Peyer's patch (tissue), 4 donors: ENCODE measurements at regions not wholly inside any gene's neighbourhood (a gene's known extent, or its start where the extent isn't known, plus 50 kb on each side); places are given as distances from the start of the nearest gene placed in this dataset.

Experiments
- DNase-seq, 3 donors: peaks; one replicate each; pipeline ENCODE4 v3.0.0-alpha.2; 2017 to 2019
- H3K27ac ChIP-seq, 4 donors: fragments of 200-600 bp; sonication (generic); one replicate each; pipeline ENCODE4 v1.5.1; 2016 to 2019
- H3K27me3 ChIP-seq, 2 donors: fragments of 200-600 bp; sonication (generic); one replicate each; pipeline ENCODE4 v1.5.1; 2019
- H3K36me3 ChIP-seq, 3 donors: fragments of 200-600 bp; sonication (generic); one replicate each; pipeline ENCODE4 v1.5.1; 2016 to 2019
- H3K4me1 ChIP-seq, 4 donors: fragments of 200-600 bp; sonication (generic); one replicate each; pipeline ENCODE4 v1.5.1; 2016 to 2019
- H3K4me3 ChIP-seq, 4 donors: fragments of 200-600 bp; sonication (generic); 1 replicate in 3 of 4; 2 replicates in 1 of 4; pipeline ENCODE4 v1.5.1; 2016 to 2019; ENCODE audit warnings: mild to moderate bottlenecking in 1 of 4
- H3K9me3 ChIP-seq, 4 donors: fragments of 200-600 bp; sonication (generic); one replicate each; pipeline ENCODE4 v1.5.1; 2016 to 2019; ENCODE audit warnings: mild to moderate bottlenecking in 1 of 4
- CTCF ChIP-seq, 6 experiments: fragments of 450-650 bp in 4 of 6; fragments of 200-600 bp in 2 of 6; sonication (generic) in 1 of 6; IDR thresholded peaks; one replicate each; pipeline ENCODE4 v1.5.1; 2017 to 2019; ENCODE audit warnings: antibody characterized with exemption in 6 of 6, mild to moderate bottlenecking in 3 of 6, moderate library complexity in 1 of 6
- POLR2A ChIP-seq, 2 donors: fragments of 450-650 bp; IDR thresholded peaks; one replicate each; pipeline ENCODE4 v1.5.1; 2017; ENCODE audit warnings: antibody characterized with exemption in 2 of 2, mild to moderate bottlenecking in 2 of 2, moderate library complexity in 2 of 2

GRCh38 chr2:181396256-181397123 lies 60.7 kb upstream of the ITGA4 start:
- H3K36me3 ChIP-seq = no peaks in the 10 kb centered on the region
- no peaks in the 10 kb centered on the region for H3K9me3 ChIP-seq
- no peak overlapping the region for H3K27ac ChIP-seq
- no peak for TF ChIP-seq CTCF (IDR thresholded peaks at IDR 0.05)
- no peak for TF ChIP-seq POLR2A (IDR thresholded peaks at IDR 0.05)
- no peaks in the 10 kb centered on the region for H3K4me1 ChIP-seq
- no peaks in the 10 kb centered on the region for H3K27me3 ChIP-seq
- no peak for DNase-seq
- no peak overlapping the region for H3K4me3 ChIP-seq

GRCh38 chr2:181397331-181397730 lies 59.9 kb upstream of the ITGA4 start:
- no peaks in the 10 kb centered on the region for H3K27me3 ChIP-seq
- TF ChIP-seq POLR2A (IDR thresholded peaks at IDR 0.05) (no peak), CTCF (IDR thresholded peaks at IDR 0.05) (no peak)
- H3K9me3 ChIP-seq = no peaks in the 10 kb centered on the region
- no peaks in the 10 kb centered on the region for H3K4me1 ChIP-seq
- no peak for DNase-seq
- H3K36me3 ChIP-seq = no peaks in the 10 kb centered on the region
- H3K4me3 ChIP-seq = no peak overlapping the region
- no peak overlapping the region for H3K27ac ChIP-seq

- Histone ChIP-seq H3K9me3 (no peaks in the 10 kb centered on the region), H3K4me1 (no peaks in the 10 kb centered on the region)
- TF ChIP-seq POLR2A (IDR thresholded peaks at IDR 0.05) (no peak), CTCF (IDR thresholded peaks at IDR 0.05) (no peak)
These were observed 59.2 kb upstream of the ITGA4 start for GRCh38 chr2:181398000-181398399.

GRCh38 chr2:181399027-181399426 lies 58.2 kb upstream of the ITGA4 start:
- Histone ChIP-seq H3K4me1 (no peaks in the 10 kb centered on the region), H3K27ac (no peak overlapping the region), H3K4me3 (no peak overlapping the region), H3K9me3 (no peaks in the 10 kb centered on the region), H3K36me3 (no peaks in the 10 kb centered on the region), H3K27me3 (no peaks in the 10 kb centered on the region)
- TF ChIP-seq CTCF (IDR thresholded peaks at IDR 0.05) (no peak), POLR2A (IDR thresholded peaks at IDR 0.05) (no peak)
- DNase-seq = no peak

More at GRCh38 chr2:181398000-181398399, 59.2 kb upstream of the ITGA4 start:
- Histone ChIP-seq H3K27ac (no peak overlapping the region), H3K4me3 (no peak overlapping the region), H3K27me3 (no peaks in the 10 kb centered on the region), H3K36me3 (no peaks in the 10 kb centered on the region)
- no peak for DNase-seq

- TF ChIP-seq POLR2A (IDR thresholded peaks at IDR 0.05) = no peak
- TF ChIP-seq CTCF (IDR thresholded peaks at IDR 0.05) = no peak
- H3K9me3 ChIP-seq = no peaks in the 10 kb centered on the region
- DNase-seq = no peak
- no peak overlapping the region for H3K27ac ChIP-seq
- H3K27me3 ChIP-seq = no peaks in the 10 kb centered on the region
- no peaks in the 10 kb centered on the region for H3K36me3 ChIP-seq
- H3K4me1 ChIP-seq = no peaks in the 10 kb centered on the region
- H3K4me3 ChIP-seq = no peak overlapping the region
These were observed 52.7 kb upstream of the ITGA4 start for GRCh38 chr2:181404472-181404871.
